Right lobe of liver (tissue), 4 donors: ENCODE measurements at regions not wholly inside any gene's neighbourhood (a gene's known extent, or its start where the extent isn't known, plus 50 kb on each side); places are given as distances from the start of the nearest gene placed in this dataset.

Experiments
- CTCF ChIP-seq, 4 donors: fragments of 200-600 bp in 3 of 4; fragments of 450-650 bp in 1 of 4; IDR thresholded peaks; one replicate each; pipeline versions ENCODE4 v1.5.1 to v1.8.0; 2016 to 2022; ENCODE audit warnings: antibody characterized with exemption in 4 of 4, mild to moderate bottlenecking in 2 of 4
- POLR2A ChIP-seq: fragments of 450-650 bp; IDR thresholded peaks from one replicate; pipeline ENCODE4 v1.6.1; 2017; ENCODE audit warnings: antibody characterized with exemption, mild to moderate bottlenecking
- donor health status: DM: no; HTN: no; CAD: no.
- donor health status: DM: no; HTN: no; CAD: no.
- donor health status: DM: no; HTN: yes; CAD: no.

GRCh38 chr12:93968536-93969285 lies 179.7 kb upstream of the PLXNC1 start:
- no peak for TF ChIP-seq CTCF (IDR thresholded peaks at IDR 0.05)
- no peak for TF ChIP-seq POLR2A
